CD4-positive, CD25-positive, alpha-beta regulatory T cell (primary cell): ENCODE measurements at regions not wholly inside any gene's neighbourhood (a gene's known extent, or its start where the extent isn't known, plus 50 kb on each side); places are given as distances from the start of the nearest gene placed in this dataset.

Experiments
- ATAC-seq, 2 donors: fragments of 150-1000 bp; cut with Tn5 transposase; one replicate each; pipeline ENCODE4 v1.10.0; 2021; ENCODE audit warnings: low read depth in 2 of 2, moderate number of reproducible peaks in 2 of 2, moderate library complexity in 1 of 2
- DNase-seq, 3 donors: peaks; one replicate each; pipeline versions ENCODE4 v3.0.0 to v3.0.0-alpha.2; 2012 to 2022; ENCODE audit warnings: mixed read lengths in 1 of 3
- H3K27ac ChIP-seq: one replicate; pipeline ENCODE4 v1.7.0; 2013; ENCODE audit warnings: mild to moderate bottlenecking, low read length; ENCODE audit not compliant: insufficient read depth, poor library complexity, severe bottlenecking
- H3K27me3 ChIP-seq: one replicate; pipeline ENCODE4 v1.7.0; 2013; ENCODE audit warnings: low read length; ENCODE audit not compliant: control insufficient read depth, insufficient read depth
- H3K36me3 ChIP-seq: one replicate; pipeline ENCODE4 v1.7.0; 2013; ENCODE audit warnings: mild to moderate bottlenecking, low read length, moderate library complexity; ENCODE audit not compliant: control insufficient read depth, insufficient read depth
- H3K4me1 ChIP-seq: 2 replicates; pipeline ENCODE4 v1.7.0; 2013; ENCODE audit warnings: mild to moderate bottlenecking, low read length; ENCODE audit not compliant: insufficient read depth, control insufficient read depth, poor library complexity, severe bottlenecking
- H3K4me3 ChIP-seq: one replicate; pipeline ENCODE4 v1.7.0; 2013; ENCODE audit warnings: low read depth, mild to moderate bottlenecking, low read length, moderate library complexity
- H3K9me3 ChIP-seq, 2 experiments: 1 replicate in 1 of 2; 2 replicates in 1 of 2; pipeline ENCODE4 v1.7.0; 2013; ENCODE audit warnings: low read length in 2 of 2, mild to moderate bottlenecking in 1 of 2, moderate library complexity in 1 of 2; ENCODE audit not compliant: control insufficient read depth in 2 of 2
- H3K27ac Mint-ChIP-seq, 3 donors: one replicate each; pipeline ENCODE4 v1.8.0; 2020 to 2022; ENCODE audit warnings: mild to moderate bottlenecking in 3 of 3, mixed read lengths in 3 of 3, moderate library complexity in 2 of 3
- H3K27me3 Mint-ChIP-seq: one replicate; pipeline ENCODE4 v1.8.0; 2022; ENCODE audit warnings: mild to moderate bottlenecking, mixed read lengths
- H3K36me3 Mint-ChIP-seq: one replicate; pipeline ENCODE4 v1.8.0; 2020; ENCODE audit warnings: mixed read lengths
- H3K4me1 Mint-ChIP-seq, 4 donors: one replicate each; pipeline ENCODE4 v1.8.0; 2020 to 2022; ENCODE audit warnings: mixed read lengths in 4 of 4, mild to moderate bottlenecking in 1 of 4
- H3K4me3 Mint-ChIP-seq, 4 donors: one replicate each; pipeline ENCODE4 v1.8.0; 2020 to 2022; ENCODE audit warnings: mild to moderate bottlenecking in 4 of 4, mixed read lengths in 4 of 4, moderate library complexity in 3 of 4
- H3K9me3 Mint-ChIP-seq, 7 donors: one replicate each; pipeline ENCODE4 v1.8.0; 2020 to 2022; ENCODE audit warnings: mixed read lengths in 7 of 7, mild to moderate bottlenecking in 3 of 7, moderate library complexity in 2 of 7

DNA sequence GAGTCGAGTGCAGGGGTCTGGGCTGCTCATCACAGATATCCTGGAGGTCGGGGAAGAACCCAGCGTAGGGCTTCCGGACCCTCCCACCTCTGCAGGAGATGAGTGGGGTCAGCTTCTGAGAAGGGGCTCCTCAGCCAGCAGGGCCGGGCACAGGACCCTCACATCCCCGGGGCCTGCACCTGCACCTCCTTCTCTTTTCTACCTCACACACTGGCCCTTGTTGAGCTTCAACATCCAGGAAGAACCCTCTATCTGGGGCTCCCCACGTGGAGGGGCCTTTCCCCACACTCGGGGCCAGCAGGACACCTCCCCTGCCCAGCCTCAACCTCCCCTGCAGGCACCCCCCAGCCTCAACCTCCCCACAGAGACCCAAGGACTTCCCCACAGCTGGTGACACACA is 299.4 kb downstream of the CTTN start:
- Histone ChIP-seq H3K27ac (no peak overlapping the region), H3K9me3 (no peaks in the 10 kb centered on the region), H3K36me3 (no peaks in the 10 kb centered on the region), H3K27me3 (no peaks in the 10 kb centered on the region), H3K4me1 (no peaks in the 10 kb centered on the region), H3K4me3 (no peak overlapping the region)
- Mint-ChIP-seq H3K9me3 (peaks cover 0 to 6% (median 0%) of the 10 kb centered on the region in 7 donors), H3K27me3 (no peaks in the 10 kb centered on the region), H3K36me3 (no peaks in the 10 kb centered on the region), H3K27ac (no peak overlapping the region), H3K4me1 (peaks cover 0 to 6% (median 0%) of the 10 kb centered on the region in 4 donors), H3K4me3 (no peak overlapping the region)
- DNase-seq, result no peak
- no peak for ATAC-seq

DNA sequence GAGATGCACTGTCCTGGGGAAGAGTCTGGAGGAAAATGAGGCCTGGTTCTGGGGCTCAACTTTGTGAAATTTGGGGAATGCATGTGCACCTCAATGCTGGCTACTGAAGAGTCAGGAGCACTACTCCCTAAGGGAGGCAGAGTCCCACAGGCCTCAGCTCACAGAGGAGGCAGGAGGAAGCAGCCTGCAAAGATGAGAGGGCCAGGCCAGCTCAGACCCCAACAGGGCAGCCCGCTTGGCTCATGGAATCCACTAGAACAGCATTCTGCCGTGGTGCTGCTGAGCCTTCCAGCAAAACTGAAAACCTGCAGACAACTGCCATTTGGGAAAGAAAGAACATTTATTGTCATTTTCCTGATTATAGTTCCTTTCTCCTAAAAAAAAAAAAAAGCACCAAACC is 300.5 kb downstream of the CTTN start:
- H3K4me1 Mint-ChIP-seq, result peaks cover 0 to 6% (median 0%) of the 10 kb centered on the region in 4 donors
- H3K27me3 Mint-ChIP-seq, result no peaks in the 10 kb centered on the region
- Histone ChIP-seq H3K27me3 (no peaks in the 10 kb centered on the region), H3K4me1 (no peaks in the 10 kb centered on the region), H3K4me3 (no peak overlapping the region), H3K9me3 (no peaks in the 10 kb centered on the region), H3K27ac (no peak overlapping the region), H3K36me3 (no peaks in the 10 kb centered on the region)
- no peak for ATAC-seq
- no peak overlapping the region for H3K4me3 Mint-ChIP-seq
- peaks cover 0 to 3% (median 0%) of the 10 kb centered on the region in 7 donors for H3K9me3 Mint-ChIP-seq
- no peak overlapping the region for H3K27ac Mint-ChIP-seq
- H3K36me3 Mint-ChIP-seq, result no peaks in the 10 kb centered on the region
- DNase-seq, result no peak

DNA sequence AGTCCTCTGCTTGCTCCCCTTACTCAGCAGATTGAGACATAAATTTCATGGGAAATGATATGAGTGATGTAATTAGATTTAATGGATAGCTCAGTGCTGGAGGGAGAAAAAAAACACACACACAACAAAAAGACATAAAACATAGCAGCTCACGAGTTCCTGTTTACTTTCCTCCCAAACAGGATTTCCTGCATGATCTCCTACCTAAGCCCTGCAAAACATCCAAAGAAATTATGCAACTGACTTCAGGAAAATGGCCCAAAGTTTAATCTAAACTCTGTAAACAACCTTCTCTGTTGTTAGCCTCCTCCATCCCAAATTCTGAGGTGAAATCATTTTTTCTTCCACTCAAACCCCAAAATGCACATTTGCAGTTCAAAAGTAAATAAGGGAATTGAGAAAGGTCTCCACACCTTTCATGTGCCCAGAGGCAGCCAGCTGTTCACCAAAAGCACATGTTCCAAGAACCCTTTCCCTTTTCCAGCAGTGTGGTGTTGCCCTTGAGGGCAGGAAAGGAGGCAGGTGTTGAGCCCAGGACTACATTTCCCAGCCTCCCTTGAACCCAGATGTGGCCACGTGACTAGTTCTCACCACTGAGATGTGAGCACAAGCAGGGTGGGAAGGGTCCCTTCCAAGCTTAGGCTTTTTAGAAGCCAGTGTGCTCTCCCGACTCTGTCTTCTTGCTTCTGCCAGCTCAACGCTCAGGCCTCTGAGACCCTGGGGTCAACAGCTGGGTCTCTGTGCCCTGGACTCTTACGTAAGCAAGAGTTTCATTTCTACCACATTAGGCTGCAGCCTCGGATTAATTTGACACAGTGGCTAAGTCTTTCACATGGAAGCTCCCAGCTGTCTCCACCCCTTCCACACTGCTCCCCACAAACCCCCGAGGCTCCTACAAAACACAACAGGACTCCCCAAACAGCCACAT is 301.2 kb downstream of the CTTN start:
- Histone ChIP-seq H3K4me3 (no peak overlapping the region), H3K27me3 (no peaks in the 10 kb centered on the region), H3K36me3 (no peaks in the 10 kb centered on the region), H3K9me3 (no peaks in the 10 kb centered on the region), H3K4me1 (no peaks in the 10 kb centered on the region), H3K27ac (no peak overlapping the region)
- peaks cover 0 to 3% (median 0%) of the 10 kb centered on the region in 7 donors for H3K9me3 Mint-ChIP-seq
- no peak for DNase-seq
- H3K36me3 Mint-ChIP-seq, result no peaks in the 10 kb centered on the region
- peaks cover 0 to 6% (median 0%) of the 10 kb centered on the region in 4 donors for H3K4me1 Mint-ChIP-seq
- no peak overlapping the region for H3K4me3 Mint-ChIP-seq
- H3K27me3 Mint-ChIP-seq, result no peaks in the 10 kb centered on the region
- ATAC-seq, result no peak
- no peak overlapping the region for H3K27ac Mint-ChIP-seq

DNA sequence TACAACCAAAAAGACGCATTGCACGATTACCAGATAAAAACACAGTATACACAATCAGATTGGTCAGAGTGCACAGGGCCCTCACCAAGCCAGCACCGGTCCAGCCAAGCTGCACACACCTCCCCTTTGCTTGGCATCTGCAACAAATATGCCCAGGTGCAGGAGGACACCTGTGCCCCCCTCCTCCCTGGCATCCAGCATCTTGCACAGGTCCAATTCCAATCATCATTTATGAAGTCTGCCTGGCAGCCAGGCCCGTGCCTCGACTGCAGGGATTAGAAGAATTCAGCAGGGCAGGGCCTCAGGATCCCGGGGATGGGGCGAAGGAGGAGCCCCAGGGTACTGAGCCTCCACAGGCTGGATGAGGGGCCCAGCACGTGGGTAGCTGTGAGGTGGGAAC is 302.1 kb downstream of the CTTN start:
- no peak overlapping the region for H3K27ac Mint-ChIP-seq
- H3K36me3 Mint-ChIP-seq, result no peaks in the 10 kb centered on the region
- no peak for ATAC-seq

DNA sequence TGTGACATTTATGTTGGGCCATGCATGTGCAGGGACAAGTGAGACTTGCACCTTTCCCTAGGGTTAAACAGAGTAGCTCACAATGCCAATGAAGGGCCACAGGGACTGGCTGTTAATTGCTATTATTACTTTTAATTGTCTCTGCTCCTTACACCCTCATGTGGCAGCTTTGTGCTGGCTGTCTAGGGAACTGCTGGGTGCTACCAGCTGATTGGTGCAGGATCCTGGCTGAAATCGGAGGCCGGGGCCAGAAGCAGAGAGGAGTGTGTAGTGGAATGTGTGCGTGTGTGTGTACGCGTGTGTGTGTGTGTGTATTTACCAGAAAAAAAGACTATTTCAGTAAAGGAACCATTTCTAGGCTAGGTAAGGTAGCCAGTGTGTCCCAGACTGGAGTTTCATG is 302.5 kb downstream of the CTTN start:
- Mint-ChIP-seq H3K4me1 (peaks cover 0 to 6% (median 0%) of the 10 kb centered on the region in 4 donors), H3K27me3 (no peaks in the 10 kb centered on the region), H3K27ac (no peak overlapping the region), H3K4me3 (no peak overlapping the region), H3K36me3 (no peaks in the 10 kb centered on the region), H3K9me3 (peaks cover 0 to 3% (median 0%) of the 10 kb centered on the region in 7 donors)
- Histone ChIP-seq H3K4me1 (no peaks in the 10 kb centered on the region), H3K9me3 (no peaks in the 10 kb centered on the region), H3K4me3 (no peak overlapping the region), H3K27me3 (no peaks in the 10 kb centered on the region), H3K27ac (no peak overlapping the region), H3K36me3 (no peaks in the 10 kb centered on the region)
- ATAC-seq (no peak), DNase-seq (no peak)

More for the DNA sequence above, 302.1 kb downstream of the CTTN start:
- no peak overlapping the region for H3K4me3 ChIP-seq
- H3K4me1 ChIP-seq, result no peaks in the 10 kb centered on the region
- Mint-ChIP-seq H3K27me3 (no peaks in the 10 kb centered on the region), H3K4me3 (no peak overlapping the region), H3K9me3 (peaks cover 0 to 3% (median 0%) of the 10 kb centered on the region in 7 donors), H3K4me1 (peaks cover 0 to 6% (median 0%) of the 10 kb centered on the region in 4 donors)
- H3K27me3 ChIP-seq, result no peaks in the 10 kb centered on the region
- no peak overlapping the region for H3K27ac ChIP-seq
- H3K36me3 ChIP-seq, result no peaks in the 10 kb centered on the region
- DNase-seq, result no peak
- no peaks in the 10 kb centered on the region for H3K9me3 ChIP-seq

DNA sequence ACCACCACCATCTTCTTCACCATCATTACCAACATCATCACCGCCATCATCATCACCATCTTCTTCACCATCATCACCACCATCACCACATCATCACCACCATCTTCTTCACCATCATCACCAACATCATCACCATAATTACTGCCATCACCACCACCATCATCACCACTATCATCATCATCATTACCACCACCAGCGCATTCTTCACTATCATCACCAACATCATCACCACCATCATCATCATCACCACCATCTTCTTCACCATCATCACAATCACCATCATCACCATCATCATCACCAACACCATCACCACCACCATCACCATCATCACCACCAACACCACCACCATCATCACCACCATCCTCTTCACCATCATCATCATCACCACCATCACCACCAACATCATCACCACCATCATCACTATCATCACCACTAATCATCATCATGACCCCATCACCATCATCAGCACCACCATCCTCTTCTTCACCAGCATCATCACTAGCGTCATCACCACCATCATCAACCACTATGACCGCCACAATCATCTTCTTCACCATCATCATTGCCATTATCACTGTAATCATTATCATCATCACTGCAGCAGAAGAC is 303.8 kb downstream of the CTTN start:
- Mint-ChIP-seq H3K4me3 (no peak overlapping the region), H3K27me3 (no peaks in the 10 kb centered on the region), H3K27ac (no peak overlapping the region), H3K9me3 (peaks cover 0 to 2% (median 0%) of the 10 kb centered on the region in 7 donors), H3K36me3 (no peaks in the 10 kb centered on the region), H3K4me1 (peaks cover 0 to 6% (median 0%) of the 10 kb centered on the region in 4 donors)
- Histone ChIP-seq H3K4me3 (no peak overlapping the region), H3K9me3 (no peaks in the 10 kb centered on the region), H3K27ac (no peak overlapping the region), H3K27me3 (no peaks in the 10 kb centered on the region), H3K36me3 (no peaks in the 10 kb centered on the region), H3K4me1 (no peaks in the 10 kb centered on the region)
- no peak for DNase-seq
- ATAC-seq, result no peak

DNA sequence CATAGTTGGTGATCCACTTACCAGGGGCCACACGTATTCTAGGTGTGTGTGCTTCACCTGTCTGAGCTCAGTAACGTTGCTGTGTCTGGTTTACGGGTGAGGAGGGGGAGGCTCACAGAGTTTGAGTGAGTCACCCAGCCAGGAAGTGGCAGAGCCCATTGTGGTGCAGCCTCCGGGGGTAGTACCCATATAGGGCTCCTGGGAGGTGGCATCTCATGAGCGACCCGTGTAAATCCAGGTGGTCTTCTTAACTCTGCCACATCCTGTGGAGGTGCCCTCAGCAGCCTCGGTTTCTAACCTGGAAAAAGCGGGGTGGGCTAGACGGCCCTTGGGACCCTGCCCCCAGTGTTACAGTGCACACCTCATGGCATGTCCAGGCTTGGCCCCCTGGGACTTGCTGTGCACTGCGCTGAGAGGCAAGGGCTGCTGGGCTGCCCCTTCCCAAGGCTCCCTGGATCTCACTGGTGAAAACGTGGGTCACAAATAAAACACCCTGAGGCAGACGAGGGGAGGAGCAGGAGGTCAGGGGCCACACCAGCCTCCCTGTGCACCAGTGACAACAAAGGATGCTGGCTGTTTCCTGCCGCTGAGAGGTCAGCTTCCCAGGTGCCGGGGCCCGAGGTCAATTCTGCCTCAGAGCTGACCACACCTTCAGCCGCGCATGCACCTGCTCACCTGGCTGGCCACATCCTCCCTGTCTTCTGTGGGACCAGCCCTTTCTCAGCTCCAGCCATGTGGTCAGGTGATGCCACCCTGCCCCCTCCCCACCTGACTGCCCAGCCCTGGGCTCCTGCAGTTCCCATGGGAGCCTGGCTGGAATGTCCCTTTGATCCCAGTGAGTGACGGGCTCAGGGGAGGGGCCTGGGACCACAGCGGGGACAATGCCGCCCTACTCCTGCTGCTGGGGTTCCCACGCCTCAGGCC is 305.1 kb downstream of the CTTN start:
- H3K27me3 Mint-ChIP-seq, result no peaks in the 10 kb centered on the region
- Histone ChIP-seq H3K27ac (no peak overlapping the region), H3K4me1 (no peaks in the 10 kb centered on the region), H3K27me3 (no peaks in the 10 kb centered on the region), H3K9me3 (no peaks in the 10 kb centered on the region), H3K4me3 (no peak overlapping the region), H3K36me3 (no peaks in the 10 kb centered on the region)
- peaks cover 0 to 6% (median 0%) of the 10 kb centered on the region in 4 donors for H3K4me1 Mint-ChIP-seq
- no peaks in the 10 kb centered on the region for H3K36me3 Mint-ChIP-seq
- no peak for DNase-seq
- no peak overlapping the region for H3K4me3 Mint-ChIP-seq
- H3K27ac Mint-ChIP-seq, result no peak overlapping the region
- peaks cover 0 to 2% (median 0%) of the 10 kb centered on the region in 7 donors for H3K9me3 Mint-ChIP-seq
- no peak for ATAC-seq
